IPS-NIHi7 (cell line): ENCODE measurements at regions not wholly inside any gene's neighbourhood (a gene's known extent, or its start where the extent isn't known, plus 50 kb on each side); places are given as distances from the start of the nearest gene placed in this dataset.
"Not testable (repeated sequence)": the region's sequence is repeated elsewhere in the genome, so short reads cannot be mapped to it uniquely, and the experiment has no call there.

Experiments used
- DNase-seq: peaks from one replicate; pipeline ENCODE4 v3.0.0; 2012; ENCODE audit warnings: mixed read lengths; ENCODE audit errors: extremely low spot score

- DNase-seq: no peak
Observed at GRCh38 chr1:3992103-3992556, 92.1 kb upstream of the C1orf174 start.

DNA sequence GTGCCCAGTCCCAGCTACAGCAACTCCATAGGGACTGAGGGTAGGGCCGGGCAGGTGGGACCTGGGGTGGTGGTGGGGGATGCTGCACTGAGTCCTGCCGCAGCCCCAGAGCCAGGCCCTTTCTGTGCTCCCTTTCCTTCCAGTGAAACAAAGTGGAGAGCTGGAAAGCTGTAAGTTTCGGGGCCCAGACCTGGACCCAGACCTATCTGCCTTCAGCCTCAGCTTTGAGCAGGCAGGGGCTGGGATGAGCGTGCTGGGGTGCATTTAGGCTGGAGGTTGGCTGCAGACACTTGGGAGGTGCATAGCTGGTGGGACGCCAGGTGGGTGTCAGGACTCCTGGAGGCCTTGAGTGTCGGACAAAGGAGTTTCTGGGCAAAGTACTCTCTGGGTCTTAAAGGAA lies 92.7 kb upstream of the C1orf174 start:
- no peak for DNase-seq

GRCh38 chr1:3993619-3994375 lies 93.7 kb upstream of the C1orf174 start:
- DNase-seq: no peak

- no peak for DNase-seq
Observed at GRCh38 chr1:3995141-3995780, 95.2 kb upstream of the C1orf174 start.

- DNase-seq: no peak
Observed at GRCh38 chr1:3996846-3997705, 97.0 kb upstream of the C1orf174 start.

DNA sequence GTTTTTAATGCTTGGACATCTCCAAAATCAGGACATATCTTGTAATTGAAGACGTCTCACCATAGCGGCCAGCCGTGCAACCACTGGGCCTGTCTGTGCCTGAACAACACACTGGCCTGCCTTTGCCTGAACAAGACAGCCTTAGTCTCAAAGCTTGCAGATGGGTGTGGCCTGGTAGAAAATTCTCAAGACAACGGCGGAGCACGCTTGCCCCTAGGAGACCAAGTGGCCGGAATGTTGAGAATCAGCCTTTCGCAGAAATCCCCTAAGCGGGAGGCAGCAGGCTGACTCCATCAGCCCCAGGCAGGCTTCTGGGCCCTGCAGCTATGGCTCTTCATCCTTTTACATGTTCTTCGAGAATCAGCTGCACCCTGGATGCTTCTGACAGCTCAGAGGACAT lies 98.0 kb upstream of the C1orf174 start:
- no peak for DNase-seq

DNA sequence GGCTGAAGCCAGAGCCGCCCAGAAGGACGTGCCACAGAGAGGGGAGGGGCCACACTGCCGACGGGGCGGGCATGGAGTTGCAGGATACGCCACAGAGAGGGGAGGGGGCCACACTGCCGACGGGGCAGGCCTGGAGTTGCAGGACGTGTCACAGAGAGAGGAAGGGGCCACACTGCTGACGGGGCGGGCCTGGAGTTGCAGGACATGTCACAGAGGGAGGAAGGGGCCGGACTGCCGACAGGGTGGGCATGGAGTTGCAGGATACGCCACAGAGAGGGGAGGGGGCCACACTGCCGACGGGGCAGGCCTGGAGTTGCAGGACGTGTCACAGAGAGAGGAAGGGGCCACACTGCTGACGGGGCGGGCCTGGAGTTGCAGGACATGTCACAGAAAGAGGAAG lies 99.4 kb upstream of the C1orf174 start:
- not testable (repeated sequence) for DNase-seq

DNA sequence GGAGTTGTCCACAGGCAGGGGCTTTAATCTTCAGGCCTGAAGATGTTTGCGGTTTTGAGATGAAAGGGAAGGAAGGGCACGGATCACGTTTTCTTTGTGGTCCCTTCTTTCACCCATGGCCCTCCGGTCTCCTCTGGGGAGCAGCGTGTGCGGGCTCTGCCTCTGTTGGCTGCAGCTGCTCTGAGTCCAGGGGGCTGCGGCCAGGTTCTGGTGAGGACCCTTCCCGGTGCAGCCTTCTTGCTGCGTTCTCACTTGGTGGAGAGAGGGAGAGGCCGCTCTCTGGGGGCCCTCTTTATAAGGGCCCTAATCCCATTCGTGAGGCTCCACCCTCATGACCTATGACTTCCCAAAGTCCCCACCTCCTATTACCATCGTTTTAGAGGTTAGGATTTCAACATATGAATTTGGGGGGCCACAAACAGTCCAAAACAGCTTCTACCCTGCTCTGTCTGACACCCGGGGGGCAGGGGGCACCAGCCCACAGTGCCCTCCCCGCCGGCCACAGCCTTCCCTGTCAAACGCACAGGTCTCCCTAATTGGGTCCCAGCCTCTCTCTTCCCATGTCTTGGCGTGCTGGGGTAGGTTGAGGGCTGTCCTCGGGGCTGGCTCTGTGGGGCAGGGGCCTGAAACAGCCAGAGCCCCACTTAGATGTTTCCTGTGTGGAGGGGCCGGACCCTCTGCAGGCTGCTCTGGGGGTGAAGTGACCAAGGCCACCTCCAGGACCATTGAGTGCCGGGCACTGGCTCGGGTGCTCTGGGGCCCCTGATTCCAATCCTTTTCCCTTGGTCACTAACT lies 100.1 kb upstream of the C1orf174 start:
- DNase-seq: no peak

- no peak for DNase-seq
Observed at GRCh38 chr1:4000811-4001251, 100.8 kb upstream of the C1orf174 start.

GRCh38 chr1:4001461-4001860 lies 101.4 kb upstream of the C1orf174 start:
- no peak for DNase-seq

- DNase-seq: no peak
Observed at GRCh38 chr1:4002061-4002521, 102.0 kb upstream of the C1orf174 start.

DNA sequence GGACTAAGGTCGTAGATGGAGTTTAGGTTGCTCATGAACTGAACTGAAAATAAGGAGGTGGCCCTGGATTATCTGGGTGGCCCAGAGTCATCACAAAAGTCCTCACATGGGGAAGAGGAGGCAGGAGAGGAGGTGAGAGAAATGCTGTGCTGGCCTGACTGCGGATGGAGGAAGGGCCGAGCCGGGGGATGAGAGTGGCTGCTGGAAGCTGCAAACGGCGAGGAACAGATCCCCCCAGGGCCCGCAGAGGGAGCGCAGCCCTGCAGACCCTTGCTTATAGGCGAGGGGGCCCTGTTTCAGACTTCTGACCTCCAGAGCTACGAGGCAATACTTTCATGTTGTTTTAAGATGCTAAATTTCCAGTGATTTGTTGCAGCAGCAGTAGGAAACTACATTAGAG lies 102.7 kb upstream of the C1orf174 start:
- no peak for DNase-seq

DNA sequence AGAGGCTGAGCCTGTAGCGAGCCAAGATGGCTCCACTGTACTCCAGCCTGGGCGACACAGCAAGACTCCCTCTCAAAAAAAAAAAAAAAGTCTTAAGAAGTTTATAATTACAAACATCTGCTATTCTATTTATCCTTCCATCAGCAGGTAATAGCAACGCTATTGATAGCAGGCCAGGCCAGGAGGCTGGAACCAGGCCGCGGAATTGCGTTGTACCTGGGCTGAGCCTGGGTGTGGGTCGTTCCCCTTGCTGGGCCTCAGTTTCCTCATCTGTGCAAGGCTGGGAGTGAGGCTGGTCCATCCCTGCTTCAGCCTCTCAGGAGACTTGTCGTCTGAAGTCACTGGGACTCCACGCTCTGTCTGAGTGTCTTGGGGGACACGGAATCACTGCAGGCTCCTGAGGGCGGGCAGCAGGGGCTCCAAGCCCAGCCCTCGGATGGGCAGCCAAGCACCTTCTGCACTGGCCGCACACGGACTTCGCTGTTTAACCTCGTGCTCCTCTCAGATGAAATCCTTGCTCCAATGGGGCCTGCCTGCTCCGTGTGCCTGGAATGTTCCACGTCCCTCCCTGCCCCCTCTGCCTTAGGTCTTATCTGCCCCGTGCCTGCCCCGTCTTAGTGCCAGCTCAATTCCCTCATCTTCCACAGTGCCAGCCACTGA lies 103.9 kb upstream of the C1orf174 start:
- DNase-seq: no peak

DNA sequence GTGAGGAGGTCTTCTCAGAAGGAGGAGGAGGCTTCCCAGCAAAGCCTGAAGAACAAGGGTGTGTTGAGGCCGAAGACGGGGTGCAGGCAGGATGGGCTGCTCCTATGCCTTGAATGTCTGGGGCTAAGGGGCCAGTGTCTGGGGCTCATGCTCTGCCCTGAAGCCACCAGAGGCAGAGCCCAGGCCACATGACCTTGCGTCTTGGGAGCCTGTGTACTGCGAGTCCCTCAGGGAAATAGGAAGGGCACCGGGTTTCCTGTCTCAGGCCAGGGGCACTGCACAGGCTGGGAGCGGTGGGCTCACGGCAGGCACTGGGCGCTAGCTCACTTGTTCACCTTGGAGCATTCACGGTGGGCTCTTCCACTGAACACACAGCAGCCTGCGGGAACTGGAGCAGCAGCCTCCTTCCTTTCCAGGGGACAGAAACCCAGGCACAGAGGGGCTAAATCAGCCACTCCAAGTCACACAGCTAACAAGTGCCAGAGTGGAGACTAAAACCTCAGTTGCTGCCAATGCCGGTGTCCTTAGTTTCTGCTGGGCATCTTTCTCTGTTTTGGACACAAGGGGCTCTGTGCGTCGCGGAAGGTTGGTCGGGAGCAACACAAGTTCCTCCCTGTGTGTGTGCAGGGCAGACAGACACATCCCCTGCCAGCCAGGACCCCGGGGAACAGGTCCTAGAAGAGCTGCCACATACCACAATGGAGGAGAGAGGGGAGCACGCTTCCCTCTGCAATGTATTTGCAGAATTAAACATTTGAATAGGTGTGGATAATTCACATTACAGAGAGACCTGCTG lies 104.8 kb upstream of the C1orf174 start:
- DNase-seq: no peak

GRCh38 chr1:4005431-4005830 lies 105.4 kb upstream of the C1orf174 start:
- no peak for DNase-seq

- no peak for DNase-seq
Observed at GRCh38 chr1:4006676-4007374, 106.8 kb upstream of the C1orf174 start.

DNA sequence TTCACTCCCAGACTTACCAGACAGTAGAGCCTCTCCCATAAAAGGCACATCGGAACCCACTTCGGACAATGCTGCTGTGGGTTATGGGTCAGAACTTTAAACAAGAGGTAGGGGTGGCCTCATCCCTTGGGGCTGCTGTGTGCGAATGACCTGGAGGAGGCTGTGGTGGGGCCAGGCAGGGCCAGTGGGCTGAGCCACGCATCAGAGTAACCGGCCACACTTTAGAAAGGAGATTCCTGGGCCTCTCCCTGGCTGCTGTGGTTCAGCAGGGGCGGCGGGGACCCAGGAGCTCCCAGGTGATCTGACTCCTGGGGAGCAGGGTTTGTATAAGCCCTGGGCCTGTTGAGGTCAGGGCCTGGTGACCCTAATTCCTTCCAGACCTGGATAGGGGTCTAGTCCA lies 110.2 kb upstream of the C1orf174 start:
- DNase-seq: no peak

GRCh38 chr1:4010814-4011605 lies 110.9 kb upstream of the C1orf174 start:
- DNase-seq: no peak
